PC-3 (cell line): ENCODE measurements at regions not wholly inside any gene's neighbourhood (a gene's known extent, or its start where the extent isn't known, plus 50 kb on each side); places are given as distances from the start of the nearest gene placed in this dataset.

Experiments used
- EZH2 ChIP-seq: fragments of 300-600 bp; sonication (generic); IDR thresholded peaks from one replicate; pipeline ENCODE4 v1.6.1; 2017; ENCODE audit warnings: antibody characterized with exemption, mild to moderate bottlenecking, low read length; ENCODE audit not compliant: unreplicated experiment
- TF ChIP-seq, protein P1 (sequence below): fragments of 300-600 bp; sonication (generic); conservative IDR thresholded peaks from 2 replicates; pipeline ENCODE4 v1.5.1; 2017; ENCODE audit warnings: antibody characterized with exemption, low read depth, mild to moderate bottlenecking, low read length

- TF ChIP-seq, protein P1, sequence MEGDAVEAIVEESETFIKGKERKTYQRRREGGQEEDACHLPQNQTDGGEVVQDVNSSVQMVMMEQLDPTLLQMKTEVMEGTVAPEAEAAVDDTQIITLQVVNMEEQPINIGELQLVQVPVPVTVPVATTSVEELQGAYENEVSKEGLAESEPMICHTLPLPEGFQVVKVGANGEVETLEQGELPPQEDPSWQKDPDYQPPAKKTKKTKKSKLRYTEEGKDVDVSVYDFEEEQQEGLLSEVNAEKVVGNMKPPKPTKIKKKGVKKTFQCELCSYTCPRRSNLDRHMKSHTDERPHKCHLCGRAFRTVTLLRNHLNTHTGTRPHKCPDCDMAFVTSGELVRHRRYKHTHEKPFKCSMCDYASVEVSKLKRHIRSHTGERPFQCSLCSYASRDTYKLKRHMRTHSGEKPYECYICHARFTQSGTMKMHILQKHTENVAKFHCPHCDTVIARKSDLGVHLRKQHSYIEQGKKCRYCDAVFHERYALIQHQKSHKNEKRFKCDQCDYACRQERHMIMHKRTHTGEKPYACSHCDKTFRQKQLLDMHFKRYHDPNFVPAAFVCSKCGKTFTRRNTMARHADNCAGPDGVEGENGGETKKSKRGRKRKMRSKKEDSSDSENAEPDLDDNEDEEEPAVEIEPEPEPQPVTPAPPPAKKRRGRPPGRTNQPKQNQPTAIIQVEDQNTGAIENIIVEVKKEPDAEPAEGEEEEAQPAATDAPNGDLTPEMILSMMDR, result no peak
- TF ChIP-seq EZH2, result no peak
These were observed 92.0 kb upstream of the NMNAT3 start for GRCh38 chr3:139769796-139770195.
